A549 (cell line): ENCODE measurements at regions not wholly inside any gene's neighbourhood (a gene's known extent, or its start where the extent isn't known, plus 50 kb on each side); places are given as distances from the start of the nearest gene placed in this dataset.

Experiments used
- EP300 ChIP-seq, 2 experiments: fragments of >200 bp; sonication (Bioruptor Twin); formaldehyde crosslinking; IDR thresholded peaks; 2 replicates in 1 of 2; 3 replicates in 1 of 2; pipeline ENCODE4 v1.6.1; 2016 to 2017
- KDM5A ChIP-seq: fragments of 200-600 bp; sonication (generic); IDR thresholded peaks from 2 replicates; pipeline ENCODE4 v1.6.1; 2016; ENCODE audit warnings: antibody characterized with exemption, mild to moderate bottlenecking
- RFX5 ChIP-seq: fragments of 450-650 bp; IDR thresholded peaks from 2 replicates; pipeline ENCODE4 v1.7.1; 2014; ENCODE audit warnings: antibody characterized with exemption, mild to moderate bottlenecking, moderate library complexity
- SMC3 ChIP-seq: fragments of >200 bp; sonication (Bioruptor Twin); formaldehyde crosslinking; IDR thresholded peaks from 3 replicates; pipeline ENCODE4 v1.6.1; 2018; ENCODE audit warnings: inconsistent platforms
- TF ChIP-seq, protein P1 (sequence below): fragments of >200 bp; sonication (Bioruptor Twin); formaldehyde crosslinking; IDR thresholded peaks from 3 replicates; pipeline ENCODE4 v1.5.1; 2016
- TF ChIP-seq, protein P2 (sequence below): IDR thresholded peaks from 2 replicates; pipeline ENCODE4 v1.6.1; 2012
- TF ChIP-seq, protein P3 (sequence below): fragments of 200-600 bp; sonication (generic); IDR thresholded peaks from 2 replicates; pipeline ENCODE4 v1.6.1; 2016; ENCODE audit warnings: antibody characterized with exemption, mild to moderate bottlenecking, moderate library complexity
- TF ChIP-seq, protein P4 (sequence below): fragments of 150-350 bp; IDR thresholded peaks from 2 replicates; pipeline ENCODE4 v1.6.1; 2014; ENCODE audit warnings: low read depth, mild to moderate bottlenecking, low read length
- TF ChIP-seq, protein P5 (sequence below): fragments of 450-650 bp; IDR thresholded peaks from 2 replicates; pipeline ENCODE4 v1.6.1; 2014; ENCODE audit warnings: antibody characterized with exemption

DNA sequence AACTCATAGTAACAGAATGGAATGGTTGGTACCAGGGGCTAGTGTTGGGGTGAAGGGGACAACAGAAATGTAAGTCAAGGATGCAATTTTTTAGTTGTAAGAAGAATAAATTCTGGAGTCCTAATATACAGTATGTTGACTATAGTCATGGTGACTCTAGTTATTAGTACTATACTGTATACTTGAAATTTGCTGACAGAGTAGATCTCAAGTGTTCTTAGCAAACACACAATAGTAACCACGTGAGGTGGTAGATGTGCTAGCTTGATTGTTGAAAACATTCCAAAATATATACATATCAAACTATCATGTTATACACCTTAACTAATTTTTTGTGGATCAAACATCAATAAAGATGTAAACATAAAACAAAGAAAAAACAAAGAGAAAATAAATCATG is 1345.1 kb upstream of the PCDH20 start:
- TF ChIP-seq, protein P1, sequence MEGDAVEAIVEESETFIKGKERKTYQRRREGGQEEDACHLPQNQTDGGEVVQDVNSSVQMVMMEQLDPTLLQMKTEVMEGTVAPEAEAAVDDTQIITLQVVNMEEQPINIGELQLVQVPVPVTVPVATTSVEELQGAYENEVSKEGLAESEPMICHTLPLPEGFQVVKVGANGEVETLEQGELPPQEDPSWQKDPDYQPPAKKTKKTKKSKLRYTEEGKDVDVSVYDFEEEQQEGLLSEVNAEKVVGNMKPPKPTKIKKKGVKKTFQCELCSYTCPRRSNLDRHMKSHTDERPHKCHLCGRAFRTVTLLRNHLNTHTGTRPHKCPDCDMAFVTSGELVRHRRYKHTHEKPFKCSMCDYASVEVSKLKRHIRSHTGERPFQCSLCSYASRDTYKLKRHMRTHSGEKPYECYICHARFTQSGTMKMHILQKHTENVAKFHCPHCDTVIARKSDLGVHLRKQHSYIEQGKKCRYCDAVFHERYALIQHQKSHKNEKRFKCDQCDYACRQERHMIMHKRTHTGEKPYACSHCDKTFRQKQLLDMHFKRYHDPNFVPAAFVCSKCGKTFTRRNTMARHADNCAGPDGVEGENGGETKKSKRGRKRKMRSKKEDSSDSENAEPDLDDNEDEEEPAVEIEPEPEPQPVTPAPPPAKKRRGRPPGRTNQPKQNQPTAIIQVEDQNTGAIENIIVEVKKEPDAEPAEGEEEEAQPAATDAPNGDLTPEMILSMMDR = no peak
- TF ChIP-seq, protein P2, sequence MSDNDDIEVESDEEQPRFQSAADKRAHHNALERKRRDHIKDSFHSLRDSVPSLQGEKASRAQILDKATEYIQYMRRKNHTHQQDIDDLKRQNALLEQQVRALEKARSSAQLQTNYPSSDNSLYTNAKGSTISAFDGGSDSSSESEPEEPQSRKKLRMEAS = no peak
- no peak for TF ChIP-seq KDM5A
- no peak for TF ChIP-seq SMC3
- no peak for TF ChIP-seq EP300 (IDR thresholded peaks at IDR 0.05)
- TF ChIP-seq, protein P3, sequence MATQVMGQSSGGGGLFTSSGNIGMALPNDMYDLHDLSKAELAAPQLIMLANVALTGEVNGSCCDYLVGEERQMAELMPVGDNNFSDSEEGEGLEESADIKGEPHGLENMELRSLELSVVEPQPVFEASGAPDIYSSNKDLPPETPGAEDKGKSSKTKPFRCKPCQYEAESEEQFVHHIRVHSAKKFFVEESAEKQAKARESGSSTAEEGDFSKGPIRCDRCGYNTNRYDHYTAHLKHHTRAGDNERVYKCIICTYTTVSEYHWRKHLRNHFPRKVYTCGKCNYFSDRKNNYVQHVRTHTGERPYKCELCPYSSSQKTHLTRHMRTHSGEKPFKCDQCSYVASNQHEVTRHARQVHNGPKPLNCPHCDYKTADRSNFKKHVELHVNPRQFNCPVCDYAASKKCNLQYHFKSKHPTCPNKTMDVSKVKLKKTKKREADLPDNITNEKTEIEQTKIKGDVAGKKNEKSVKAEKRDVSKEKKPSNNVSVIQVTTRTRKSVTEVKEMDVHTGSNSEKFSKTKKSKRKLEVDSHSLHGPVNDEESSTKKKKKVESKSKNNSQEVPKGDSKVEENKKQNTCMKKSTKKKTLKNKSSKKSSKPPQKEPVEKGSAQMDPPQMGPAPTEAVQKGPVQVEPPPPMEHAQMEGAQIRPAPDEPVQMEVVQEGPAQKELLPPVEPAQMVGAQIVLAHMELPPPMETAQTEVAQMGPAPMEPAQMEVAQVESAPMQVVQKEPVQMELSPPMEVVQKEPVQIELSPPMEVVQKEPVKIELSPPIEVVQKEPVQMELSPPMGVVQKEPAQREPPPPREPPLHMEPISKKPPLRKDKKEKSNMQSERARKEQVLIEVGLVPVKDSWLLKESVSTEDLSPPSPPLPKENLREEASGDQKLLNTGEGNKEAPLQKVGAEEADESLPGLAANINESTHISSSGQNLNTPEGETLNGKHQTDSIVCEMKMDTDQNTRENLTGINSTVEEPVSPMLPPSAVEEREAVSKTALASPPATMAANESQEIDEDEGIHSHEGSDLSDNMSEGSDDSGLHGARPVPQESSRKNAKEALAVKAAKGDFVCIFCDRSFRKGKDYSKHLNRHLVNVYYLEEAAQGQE = no peak
- TF ChIP-seq, protein P4, sequence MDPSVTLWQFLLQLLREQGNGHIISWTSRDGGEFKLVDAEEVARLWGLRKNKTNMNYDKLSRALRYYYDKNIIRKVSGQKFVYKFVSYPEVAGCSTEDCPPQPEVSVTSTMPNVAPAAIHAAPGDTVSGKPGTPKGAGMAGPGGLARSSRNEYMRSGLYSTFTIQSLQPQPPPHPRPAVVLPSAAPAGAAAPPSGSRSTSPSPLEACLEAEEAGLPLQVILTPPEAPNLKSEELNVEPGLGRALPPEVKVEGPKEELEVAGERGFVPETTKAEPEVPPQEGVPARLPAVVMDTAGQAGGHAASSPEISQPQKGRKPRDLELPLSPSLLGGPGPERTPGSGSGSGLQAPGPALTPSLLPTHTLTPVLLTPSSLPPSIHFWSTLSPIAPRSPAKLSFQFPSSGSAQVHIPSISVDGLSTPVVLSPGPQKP = no peak
- TF ChIP-seq, protein P5, sequence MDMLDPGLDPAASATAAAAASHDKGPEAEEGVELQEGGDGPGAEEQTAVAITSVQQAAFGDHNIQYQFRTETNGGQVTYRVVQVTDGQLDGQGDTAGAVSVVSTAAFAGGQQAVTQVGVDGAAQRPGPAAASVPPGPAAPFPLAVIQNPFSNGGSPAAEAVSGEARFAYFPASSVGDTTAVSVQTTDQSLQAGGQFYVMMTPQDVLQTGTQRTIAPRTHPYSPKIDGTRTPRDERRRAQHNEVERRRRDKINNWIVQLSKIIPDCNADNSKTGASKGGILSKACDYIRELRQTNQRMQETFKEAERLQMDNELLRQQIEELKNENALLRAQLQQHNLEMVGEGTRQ = no peak
- no peak for TF ChIP-seq RFX5
